T-helper 1 cell treated with Interleukin-12 subunit alpha and Interleukin-12 subunit beta and Interleukin-4 antibody, amounts not matched to agents 30 μg/mL and 1 μg/mL, for 36 hours (primary cell): ENCODE measurements at regions not wholly inside any gene's neighbourhood (a gene's known extent, or its start where the extent isn't known, plus 50 kb on each side); places are given as distances from the start of the nearest gene placed in this dataset.

Source experiments
- H3K27ac Mint-ChIP-seq: one replicate; pipeline ENCODE4 v1.8.0; 2021; ENCODE audit warnings: mild to moderate bottlenecking, mixed read lengths
- H3K27me3 Mint-ChIP-seq: one replicate; pipeline ENCODE4 v1.8.0; 2021; ENCODE audit warnings: low read depth, mixed read lengths
- H3K36me3 Mint-ChIP-seq: one replicate; pipeline ENCODE4 v1.8.0; 2021; ENCODE audit warnings: low read depth, mixed read lengths
- H3K4me1 Mint-ChIP-seq: one replicate; pipeline ENCODE4 v1.8.0; 2021; ENCODE audit warnings: low read depth, mixed read lengths
- H3K4me3 Mint-ChIP-seq: one replicate; pipeline ENCODE4 v1.8.0; 2021; ENCODE audit warnings: mild to moderate bottlenecking, moderate library complexity, mixed read lengths
- H3K9me3 Mint-ChIP-seq: one replicate; pipeline ENCODE4 v1.8.0; 2021; ENCODE audit warnings: mixed read lengths

DNA sequence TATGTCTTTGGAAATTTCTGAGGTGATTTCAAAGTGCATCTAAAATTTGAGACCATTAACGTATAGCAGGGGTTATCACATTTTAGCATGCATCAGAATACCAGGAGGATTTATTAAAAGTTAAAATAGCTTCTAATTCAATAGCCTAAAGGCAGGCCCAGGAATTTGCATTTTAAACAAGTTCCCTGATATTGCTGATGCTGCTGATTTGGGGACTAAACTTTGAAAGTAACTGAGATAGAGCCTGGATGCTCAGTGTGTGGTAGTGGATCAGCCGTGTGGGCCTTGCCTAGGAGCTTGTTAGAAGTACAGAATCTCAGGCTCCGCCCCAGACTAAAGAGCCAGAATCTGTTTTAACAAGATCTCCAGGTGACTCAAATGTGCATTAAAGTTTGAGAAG lies 375.0 kb upstream of the FBXO33 start:
- Mint-ChIP-seq H3K36me3 (no peaks in the 10 kb centered on the region), H3K27me3 (no peaks in the 10 kb centered on the region), H3K27ac (no peak overlapping the region), H3K4me1 (no peaks in the 10 kb centered on the region), H3K9me3 (no peaks in the 10 kb centered on the region), H3K4me3 (no peak overlapping the region)

DNA sequence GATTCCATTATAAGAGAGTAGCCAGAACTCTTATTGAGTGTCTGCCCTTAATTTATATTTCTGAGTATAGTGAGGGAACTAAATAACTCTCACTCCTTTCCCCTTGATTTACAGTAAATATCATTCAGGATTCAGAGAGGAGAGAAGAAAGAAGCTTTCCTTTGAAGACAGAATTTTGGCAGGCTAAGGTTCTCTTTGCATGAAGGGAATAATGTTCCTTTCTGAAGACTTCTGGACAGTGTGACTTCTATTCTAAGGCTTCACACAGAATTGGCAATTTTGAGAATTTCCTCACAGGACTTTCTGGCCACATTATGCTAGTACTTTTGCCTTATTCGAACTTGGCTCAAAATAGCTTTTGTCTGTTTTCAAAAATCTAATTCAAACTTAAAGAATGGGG lies 352.2 kb upstream of the FBXO33 start:
- no peak overlapping the region for H3K27ac Mint-ChIP-seq
- no peaks in the 10 kb centered on the region for H3K27me3 Mint-ChIP-seq
- H3K4me1 Mint-ChIP-seq = no peaks in the 10 kb centered on the region
- H3K4me3 Mint-ChIP-seq = no peak overlapping the region
- no peaks in the 10 kb centered on the region for H3K36me3 Mint-ChIP-seq
- peaks cover 10% of the 10 kb centered on the region for H3K9me3 Mint-ChIP-seq

DNA sequence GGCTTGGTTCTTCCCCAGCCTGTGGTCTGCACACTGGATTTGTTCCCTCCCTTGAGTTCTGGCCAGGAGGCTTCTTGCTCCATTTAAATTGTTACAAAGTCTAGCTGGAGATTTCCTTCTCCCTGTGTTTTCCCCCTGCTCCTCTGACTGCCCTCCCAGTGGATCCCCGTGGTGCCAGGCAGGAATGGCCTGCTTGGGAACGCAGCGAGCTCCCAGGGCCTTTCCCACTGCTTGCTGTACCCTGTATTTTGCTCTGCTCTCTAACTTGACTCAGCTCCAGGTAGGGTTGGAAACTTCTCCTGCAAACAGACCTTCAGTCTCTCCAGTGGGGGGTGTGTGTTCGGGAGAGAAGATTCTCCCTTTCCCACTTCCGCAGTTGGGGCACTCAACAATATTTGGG lies 349.2 kb upstream of the FBXO33 start:
- Mint-ChIP-seq H3K4me3 (no peak overlapping the region), H3K27me3 (no peaks in the 10 kb centered on the region), H3K27ac (no peak overlapping the region), H3K9me3 (peaks cover 10% of the 10 kb centered on the region), H3K4me1 (no peaks in the 10 kb centered on the region), H3K36me3 (no peaks in the 10 kb centered on the region)

DNA sequence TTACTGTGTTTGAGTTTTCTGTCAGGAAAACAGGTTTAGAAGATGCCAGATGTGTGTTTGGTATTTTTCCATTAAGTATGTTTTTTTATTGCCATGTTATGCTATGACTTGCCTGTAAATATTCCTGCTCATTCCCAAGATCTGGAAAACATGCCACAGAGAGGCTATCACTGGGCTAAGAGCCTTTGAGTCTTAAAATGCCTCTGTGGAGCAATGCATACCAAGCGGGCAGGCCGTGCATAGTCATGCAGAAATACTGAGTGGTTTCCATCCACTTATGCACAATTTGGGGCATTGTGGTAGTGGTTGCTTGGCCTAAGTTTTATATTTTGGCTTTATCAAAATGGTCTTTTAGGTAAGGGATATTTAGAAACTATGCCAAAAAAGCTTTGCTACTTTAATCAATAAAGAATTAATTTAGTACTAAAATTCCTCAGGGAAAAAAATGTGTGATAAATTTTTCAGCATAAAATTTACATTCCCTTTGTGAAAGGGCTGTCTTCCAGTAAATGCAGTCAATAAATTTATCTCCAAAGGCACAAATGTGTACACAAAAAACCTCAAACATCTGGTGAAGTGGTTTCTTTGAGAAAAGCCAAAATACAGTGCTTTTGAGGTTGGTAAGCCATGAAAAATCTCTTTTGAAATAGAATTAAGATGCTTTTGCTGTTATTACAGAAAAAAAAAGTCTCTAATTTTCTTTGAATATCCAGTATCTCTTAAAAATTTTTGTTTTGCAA lies 341.3 kb upstream of the FBXO33 start:
- Mint-ChIP-seq H3K4me3 (no peak overlapping the region), H3K27me3 (no peaks in the 10 kb centered on the region), H3K9me3 (no peaks in the 10 kb centered on the region), H3K27ac (no peak overlapping the region), H3K4me1 (no peaks in the 10 kb centered on the region), H3K36me3 (no peaks in the 10 kb centered on the region)

DNA sequence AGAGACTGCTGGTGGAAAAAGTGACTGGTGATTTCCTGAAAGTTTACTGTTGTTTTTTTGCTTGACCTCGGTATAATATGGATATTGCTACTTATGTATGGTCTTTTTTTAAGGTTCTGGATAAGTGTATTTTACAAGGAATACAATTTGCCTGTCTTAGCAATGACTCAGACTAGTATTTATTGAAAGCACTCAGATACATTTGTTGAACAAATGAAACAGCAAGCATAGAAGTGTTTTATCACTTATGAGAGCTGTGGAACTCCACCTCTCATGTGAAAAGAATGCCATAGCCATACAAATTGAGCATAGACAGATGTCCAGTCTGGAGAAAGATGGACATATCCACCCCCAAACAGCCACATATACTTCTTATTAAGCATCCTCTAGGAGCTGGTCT lies 340.4 kb upstream of the FBXO33 start:
- H3K4me1 Mint-ChIP-seq = no peaks in the 10 kb centered on the region
- no peaks in the 10 kb centered on the region for H3K27me3 Mint-ChIP-seq
- no peaks in the 10 kb centered on the region for H3K36me3 Mint-ChIP-seq
- no peak overlapping the region for H3K27ac Mint-ChIP-seq
- no peak overlapping the region for H3K4me3 Mint-ChIP-seq
- no peaks in the 10 kb centered on the region for H3K9me3 Mint-ChIP-seq

DNA sequence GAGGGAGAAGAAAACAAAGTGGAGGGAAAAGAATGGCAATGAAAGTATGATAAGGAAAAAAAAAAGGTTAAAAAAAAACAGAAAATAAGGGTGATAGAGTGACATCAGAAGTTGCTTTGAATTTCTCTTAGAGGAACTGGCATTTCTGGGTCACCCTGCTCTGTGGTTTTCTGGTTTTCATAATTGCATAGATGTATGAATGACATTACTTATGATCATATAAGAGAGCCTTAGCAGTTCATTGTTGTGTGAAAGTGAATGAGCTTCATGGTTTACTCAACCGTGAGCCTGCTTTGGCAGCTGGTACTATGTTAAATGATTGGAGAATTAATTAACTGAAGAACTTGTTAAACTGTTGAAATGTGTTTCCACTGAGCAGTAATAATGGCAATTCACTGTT lies 336.4 kb upstream of the FBXO33 start:
- no peak overlapping the region for H3K27ac Mint-ChIP-seq
- no peaks in the 10 kb centered on the region for H3K9me3 Mint-ChIP-seq
- no peaks in the 10 kb centered on the region for H3K4me1 Mint-ChIP-seq
- H3K27me3 Mint-ChIP-seq = no peaks in the 10 kb centered on the region
- H3K4me3 Mint-ChIP-seq = no peak overlapping the region
- H3K36me3 Mint-ChIP-seq = no peaks in the 10 kb centered on the region

DNA sequence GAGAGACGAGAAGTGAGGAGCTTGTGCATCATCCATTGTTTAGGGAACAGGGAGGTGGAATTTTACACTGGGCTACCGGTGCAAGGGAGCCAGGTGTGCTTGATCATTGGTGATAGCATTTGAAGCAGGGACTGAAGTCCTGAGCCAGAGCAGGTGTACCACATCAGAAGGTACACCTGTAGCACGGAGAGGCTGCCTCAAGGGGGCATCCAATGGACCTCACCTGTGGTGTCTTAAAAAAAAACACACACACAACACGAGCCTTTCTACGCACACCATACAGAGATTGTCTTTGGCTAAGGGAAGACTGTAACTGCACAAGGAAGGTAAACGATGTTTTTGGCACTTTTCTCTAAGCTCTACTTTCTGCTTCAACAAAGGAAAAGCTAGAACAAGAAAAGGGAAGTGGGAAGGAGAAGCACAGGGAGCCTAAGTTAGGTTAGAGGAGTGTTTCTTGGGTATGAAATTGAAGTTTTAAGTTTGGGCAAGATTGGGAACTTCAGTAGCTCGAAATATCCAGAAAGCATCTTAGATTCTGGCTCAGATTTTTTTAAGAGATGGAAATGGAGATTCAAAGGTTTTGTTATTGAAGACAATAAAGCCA lies 334.3 kb upstream of the FBXO33 start:
- Mint-ChIP-seq H3K27ac (no peak overlapping the region), H3K9me3 (no peaks in the 10 kb centered on the region), H3K36me3 (no peaks in the 10 kb centered on the region), H3K27me3 (no peaks in the 10 kb centered on the region), H3K4me3 (no peak overlapping the region), H3K4me1 (no peaks in the 10 kb centered on the region)

DNA sequence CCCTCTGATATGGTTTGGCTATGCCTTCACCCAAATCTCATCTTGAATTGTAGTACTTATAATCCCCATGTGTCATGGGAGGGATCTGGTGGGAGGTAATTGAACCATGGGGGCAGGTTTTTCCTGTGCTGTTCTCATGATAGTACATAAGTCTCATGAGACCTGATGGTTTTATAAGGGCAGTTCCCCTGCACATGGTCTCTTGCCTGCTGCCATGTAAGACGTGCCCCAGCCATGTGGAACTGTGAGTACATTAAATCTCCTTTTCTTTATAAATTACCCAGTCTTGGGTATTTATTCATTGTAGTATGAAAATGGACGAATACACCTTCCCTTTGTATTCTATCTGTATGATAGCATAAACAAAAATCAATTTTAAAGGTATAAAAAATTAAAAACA lies 333.4 kb upstream of the FBXO33 start:
- Mint-ChIP-seq H3K27ac (no peak overlapping the region), H3K4me3 (no peak overlapping the region), H3K9me3 (no peaks in the 10 kb centered on the region), H3K4me1 (no peaks in the 10 kb centered on the region), H3K36me3 (no peaks in the 10 kb centered on the region), H3K27me3 (no peaks in the 10 kb centered on the region)

DNA sequence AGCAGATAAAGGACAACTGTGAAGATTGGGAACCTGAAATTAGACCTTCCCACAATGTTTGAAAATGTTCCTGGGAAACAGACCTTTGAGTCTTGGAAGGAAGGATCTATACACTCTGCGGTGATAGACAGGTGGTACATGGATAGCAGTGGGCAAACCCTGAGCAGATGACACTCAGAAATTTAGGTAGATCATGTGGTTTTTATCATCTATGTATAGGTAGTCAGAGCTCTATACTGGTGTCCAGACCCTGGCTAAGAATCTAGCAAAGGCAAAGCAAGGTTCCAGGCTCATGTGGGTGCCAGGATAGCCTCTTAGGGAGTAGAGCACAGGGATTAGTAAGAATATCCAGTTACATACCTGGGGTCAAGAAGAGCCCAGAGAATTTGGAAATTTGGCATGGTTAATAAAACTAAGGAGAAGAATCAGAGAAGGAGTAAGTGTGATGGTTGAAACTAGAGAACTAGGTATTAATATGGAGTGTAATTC lies 331.2 kb upstream of the FBXO33 start:
- Mint-ChIP-seq H3K36me3 (no peaks in the 10 kb centered on the region), H3K4me3 (no peak overlapping the region), H3K27me3 (no peaks in the 10 kb centered on the region), H3K9me3 (no peaks in the 10 kb centered on the region), H3K4me1 (no peaks in the 10 kb centered on the region), H3K27ac (no peak overlapping the region)

DNA sequence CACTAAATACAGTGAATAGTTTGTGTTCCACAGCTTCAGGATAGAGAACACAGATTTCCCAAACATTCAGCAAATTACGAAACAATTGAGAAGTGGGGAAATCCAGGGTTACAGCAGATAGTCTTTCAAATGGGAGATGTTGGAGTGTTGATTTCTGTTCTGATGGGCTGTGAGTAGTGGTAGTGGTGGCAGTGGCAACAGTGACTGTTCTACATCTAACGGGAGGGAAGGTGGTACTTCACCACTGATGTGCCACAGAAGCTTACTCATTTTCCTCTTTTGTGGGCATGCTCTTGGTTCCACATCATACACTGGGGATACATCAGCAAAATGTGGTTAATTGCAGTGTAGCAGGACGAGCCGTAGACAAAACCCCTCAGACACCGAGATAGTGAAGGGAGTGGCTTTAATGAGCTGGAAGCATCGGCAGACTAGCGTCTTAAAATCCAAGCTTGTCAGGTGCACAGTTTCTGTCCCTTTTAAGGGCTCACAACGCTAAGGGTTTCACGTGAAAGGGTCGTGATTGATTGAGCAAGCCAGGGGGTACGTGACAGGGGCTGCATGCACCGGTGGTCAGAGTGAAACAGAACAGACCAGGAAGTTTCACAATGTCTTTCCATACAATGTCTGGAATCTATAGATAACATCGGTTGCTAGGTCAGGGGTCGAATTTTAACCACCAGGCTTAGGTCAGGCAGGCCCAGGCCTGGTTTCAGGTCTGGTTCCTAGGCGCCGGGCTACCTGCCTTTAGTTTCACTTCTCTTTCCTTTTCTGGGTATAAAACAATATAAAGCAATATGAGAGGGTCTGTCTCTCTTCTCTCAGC lies 330.6 kb upstream of the FBXO33 start:
- Mint-ChIP-seq H3K9me3 (no peaks in the 10 kb centered on the region), H3K36me3 (no peaks in the 10 kb centered on the region), H3K4me3 (no peak overlapping the region), H3K27ac (no peak overlapping the region), H3K4me1 (no peaks in the 10 kb centered on the region), H3K27me3 (no peaks in the 10 kb centered on the region)

DNA sequence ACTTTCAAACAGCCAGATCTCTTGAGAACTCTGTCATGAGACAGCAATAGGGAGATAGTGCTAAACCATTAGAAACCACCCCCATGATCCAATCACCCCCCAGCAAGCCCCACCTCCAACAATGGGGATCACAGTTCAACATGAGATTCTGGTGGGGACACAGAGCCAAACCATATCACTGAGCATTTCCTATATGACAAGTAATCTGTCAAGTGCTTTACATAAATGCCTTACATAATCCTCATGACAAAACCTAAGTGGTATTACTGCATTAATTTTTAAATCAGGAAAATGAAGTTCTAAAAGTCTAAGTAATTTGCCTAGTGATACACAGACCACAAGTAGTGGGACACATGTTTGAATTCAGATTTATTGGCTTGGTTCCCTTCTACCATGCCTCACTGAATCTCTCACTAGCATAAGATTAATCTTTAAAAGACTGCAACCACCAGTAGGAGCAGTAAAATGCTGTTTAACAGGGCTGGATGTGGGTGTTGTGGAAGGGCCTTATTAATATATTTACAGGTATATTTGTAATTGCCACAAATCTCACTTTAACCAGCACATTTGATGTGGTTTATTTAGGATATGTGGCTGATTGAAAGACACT lies 323.1 kb upstream of the FBXO33 start:
- no peaks in the 10 kb centered on the region for H3K4me1 Mint-ChIP-seq
- H3K27ac Mint-ChIP-seq = no peak overlapping the region
- peaks cover 4% of the 10 kb centered on the region for H3K9me3 Mint-ChIP-seq
- H3K27me3 Mint-ChIP-seq = no peaks in the 10 kb centered on the region
- H3K4me3 Mint-ChIP-seq = no peak overlapping the region
- no peaks in the 10 kb centered on the region for H3K36me3 Mint-ChIP-seq

DNA sequence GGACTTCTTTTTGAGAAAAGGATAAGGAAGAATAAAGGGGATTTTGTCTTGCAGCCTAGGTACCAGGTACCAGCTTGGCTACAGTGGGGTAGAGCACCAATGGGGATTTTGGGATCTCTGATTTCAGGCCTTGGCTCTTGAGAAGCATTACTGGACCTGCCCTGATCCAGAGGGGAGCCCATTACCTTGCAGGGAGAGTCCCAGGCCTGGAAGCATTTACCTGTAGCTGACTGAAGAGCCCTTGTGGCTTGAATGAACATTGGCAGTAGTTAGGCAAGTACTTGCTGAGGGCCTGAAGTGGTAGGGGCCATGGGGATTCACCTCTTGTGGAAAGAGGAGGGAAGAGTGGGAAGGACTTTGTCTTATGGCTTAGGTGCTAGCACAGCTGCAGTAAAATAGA lies 308.2 kb upstream of the FBXO33 start:
- H3K9me3 Mint-ChIP-seq = peaks cover 7% of the 10 kb centered on the region

DNA sequence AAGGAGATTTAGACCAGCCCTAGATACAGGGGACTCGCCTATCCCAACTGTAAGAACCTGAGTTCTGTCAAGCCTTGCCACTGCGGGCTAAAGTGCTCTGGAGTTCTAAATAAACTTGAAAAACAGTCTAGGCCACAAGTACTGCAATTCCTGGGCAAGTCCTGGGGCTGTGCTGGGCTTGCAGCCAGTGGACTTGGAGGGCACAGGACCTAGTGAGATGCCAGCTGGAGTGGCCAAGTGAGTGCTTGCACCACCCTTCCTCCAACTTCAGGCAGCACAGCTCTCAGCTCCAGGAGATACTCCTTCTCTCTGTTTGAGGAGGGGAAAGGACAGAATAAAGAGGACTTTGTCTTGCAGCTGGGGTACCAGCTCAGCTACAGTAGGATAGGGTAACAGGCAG lies 307.6 kb upstream of the FBXO33 start:
- no peak overlapping the region for H3K4me3 Mint-ChIP-seq
- H3K9me3 Mint-ChIP-seq = peaks cover 7% of the 10 kb centered on the region
- no peaks in the 10 kb centered on the region for H3K36me3 Mint-ChIP-seq
- no peak overlapping the region for H3K27ac Mint-ChIP-seq
- H3K27me3 Mint-ChIP-seq = no peaks in the 10 kb centered on the region
- no peaks in the 10 kb centered on the region for H3K4me1 Mint-ChIP-seq

More for the DNA sequence above, 308.2 kb upstream of the FBXO33 start:
- Mint-ChIP-seq H3K27ac (no peak overlapping the region), H3K4me3 (no peak overlapping the region), H3K36me3 (no peaks in the 10 kb centered on the region), H3K4me1 (no peaks in the 10 kb centered on the region), H3K27me3 (no peaks in the 10 kb centered on the region)

DNA sequence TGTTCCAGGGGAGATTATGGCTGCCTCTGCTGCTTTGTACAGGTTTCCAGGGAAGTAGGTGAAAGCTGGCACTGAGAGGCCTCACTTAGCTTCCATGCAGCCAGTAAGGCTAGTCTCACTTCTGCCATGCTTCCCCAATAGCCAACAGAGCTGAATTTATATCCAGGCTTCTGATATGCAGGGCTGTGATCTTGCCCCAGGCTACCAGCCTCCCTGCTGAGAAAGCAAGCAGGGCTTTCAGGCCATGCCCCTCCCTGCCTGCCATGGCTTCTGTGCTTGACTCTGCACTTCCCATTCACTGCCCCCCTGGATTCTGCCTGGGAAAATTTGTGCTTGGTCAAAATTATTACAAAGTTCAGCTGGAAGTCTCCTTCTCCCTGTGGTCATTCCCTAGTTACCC lies 302.1 kb upstream of the FBXO33 start:
- Mint-ChIP-seq H3K36me3 (no peaks in the 10 kb centered on the region), H3K9me3 (peaks cover 4% of the 10 kb centered on the region), H3K27ac (no peak overlapping the region), H3K4me1 (no peaks in the 10 kb centered on the region), H3K27me3 (no peaks in the 10 kb centered on the region), H3K4me3 (no peak overlapping the region)
